ENCODE measurements at regions not wholly inside any gene's neighbourhood (a gene's known extent, or its start where the extent isn't known, plus 50 kb on each side); places are given as distances from the start of the nearest gene placed in this dataset.
"Not testable (repeated sequence)": the region's sequence is repeated elsewhere in the genome, so short reads cannot be mapped to it uniquely, and the experiment has no call there.

GRCh38 chr14:89078021-89078795 lies 253.8 kb downstream of the TTC8 start:
- DNase-seq = no peak

GRCh38 chr14:89085231-89085731 lies 260.8 kb downstream of the TTC8 start:
- DNase-seq = no peak

- no peak for DNase-seq
Observed at GRCh38 chr14:89085737-89086382, 261.4 kb downstream of the TTC8 start.

- no peak for DNase-seq
Observed at GRCh38 chr14:89088530-89088929, 264.1 kb downstream of the TTC8 start.

DNA sequence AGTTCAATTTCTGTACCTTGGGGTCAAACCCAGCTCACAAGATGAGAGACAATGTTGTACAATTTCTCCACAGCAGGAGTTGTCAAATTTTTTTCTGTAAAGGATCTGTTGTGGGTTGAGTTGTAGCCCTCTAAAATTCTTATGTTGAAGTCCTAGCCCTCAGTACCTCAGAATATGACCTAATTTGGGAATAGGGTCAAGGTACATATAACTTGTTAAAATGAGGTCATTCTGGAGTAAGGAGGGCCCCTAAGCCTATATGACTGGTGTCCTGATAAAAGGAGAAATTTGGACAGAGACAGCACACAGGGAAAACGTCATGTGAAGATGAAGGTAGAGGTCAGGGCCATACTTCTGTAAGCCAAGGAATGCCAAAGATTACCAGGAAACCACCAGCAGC lies 264.9 kb downstream of the TTC8 start:
- DNase-seq = no peak

GRCh38 chr14:89091781-89092180 lies 267.3 kb downstream of the TTC8 start:
- DNase-seq = no peak

DNA sequence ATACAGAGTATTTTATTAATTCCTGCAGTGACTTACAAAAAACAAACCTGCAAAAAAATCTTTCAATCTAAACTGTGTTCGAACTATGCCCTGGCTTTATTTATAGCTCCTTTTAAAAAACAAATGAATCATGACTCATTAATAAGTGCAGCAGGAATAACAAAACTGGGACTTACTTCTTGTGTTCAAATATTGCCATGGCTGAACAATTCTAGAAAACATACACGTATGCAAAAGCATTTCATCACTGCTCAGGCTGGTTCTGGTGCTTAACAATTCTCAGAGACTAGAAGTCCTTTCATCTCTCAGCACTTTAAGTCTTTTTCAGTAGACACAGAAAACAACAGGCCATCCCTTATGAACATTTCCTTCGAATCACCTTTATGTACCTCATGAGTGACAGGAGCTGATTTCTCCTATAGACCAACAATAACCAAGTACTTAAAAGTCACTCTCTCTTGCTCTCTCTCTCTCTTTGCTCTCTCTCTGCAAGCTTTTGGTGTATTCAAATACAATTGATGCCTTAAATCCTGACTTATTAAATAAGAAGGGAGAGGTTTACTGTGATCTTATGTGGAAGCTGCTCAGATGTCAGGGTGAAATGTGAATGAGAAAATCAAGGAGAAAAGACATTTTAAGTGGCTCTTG lies 268.8 kb downstream of the TTC8 start:
- no peak for DNase-seq

DNA sequence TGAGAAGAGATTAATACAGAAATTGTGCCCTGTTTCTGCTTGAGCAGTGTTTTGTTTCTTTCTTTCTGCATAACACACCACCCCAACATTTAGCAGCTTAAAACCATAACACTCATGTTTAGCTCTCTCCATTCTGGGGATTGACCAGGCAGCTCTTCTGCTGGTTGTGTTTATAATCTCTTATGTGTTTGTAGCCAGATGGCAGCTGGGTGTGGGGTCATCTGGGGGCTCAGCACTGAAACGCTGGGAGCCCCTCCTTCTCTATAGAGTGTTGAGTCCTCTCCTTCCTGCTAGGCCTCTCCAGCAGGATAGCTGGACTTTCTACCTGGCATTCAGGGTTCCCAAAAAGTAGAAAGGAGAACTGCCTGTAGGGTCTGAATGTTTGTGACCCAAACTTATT lies 270.6 kb downstream of the TTC8 start:
- no peak for DNase-seq

DNA sequence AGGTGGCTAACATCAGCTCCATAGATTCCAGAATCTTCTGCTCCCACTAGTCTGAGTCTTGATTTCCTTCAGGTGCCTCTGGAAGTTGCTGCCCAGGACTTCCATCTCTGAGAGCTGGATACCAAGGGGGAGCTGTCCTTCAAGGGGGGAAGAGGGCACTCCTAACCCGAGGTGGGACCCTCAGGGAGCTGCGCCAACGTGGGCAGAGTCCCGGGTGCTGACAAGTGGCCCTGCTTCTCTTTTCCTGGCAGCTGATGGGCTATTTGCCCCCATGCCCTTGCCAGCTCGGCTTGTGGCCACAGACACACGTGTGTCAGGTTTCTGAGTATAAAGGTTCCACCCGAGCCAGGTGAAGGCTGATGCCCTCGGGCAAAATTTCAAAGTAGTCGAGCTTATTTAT lies 272.5 kb downstream of the TTC8 start:
- DNase-seq = peak; percentile 10

- DNase-seq = no peak
Observed at GRCh38 chr14:89098254-89098653, 273.8 kb downstream of the TTC8 start.

DNA sequence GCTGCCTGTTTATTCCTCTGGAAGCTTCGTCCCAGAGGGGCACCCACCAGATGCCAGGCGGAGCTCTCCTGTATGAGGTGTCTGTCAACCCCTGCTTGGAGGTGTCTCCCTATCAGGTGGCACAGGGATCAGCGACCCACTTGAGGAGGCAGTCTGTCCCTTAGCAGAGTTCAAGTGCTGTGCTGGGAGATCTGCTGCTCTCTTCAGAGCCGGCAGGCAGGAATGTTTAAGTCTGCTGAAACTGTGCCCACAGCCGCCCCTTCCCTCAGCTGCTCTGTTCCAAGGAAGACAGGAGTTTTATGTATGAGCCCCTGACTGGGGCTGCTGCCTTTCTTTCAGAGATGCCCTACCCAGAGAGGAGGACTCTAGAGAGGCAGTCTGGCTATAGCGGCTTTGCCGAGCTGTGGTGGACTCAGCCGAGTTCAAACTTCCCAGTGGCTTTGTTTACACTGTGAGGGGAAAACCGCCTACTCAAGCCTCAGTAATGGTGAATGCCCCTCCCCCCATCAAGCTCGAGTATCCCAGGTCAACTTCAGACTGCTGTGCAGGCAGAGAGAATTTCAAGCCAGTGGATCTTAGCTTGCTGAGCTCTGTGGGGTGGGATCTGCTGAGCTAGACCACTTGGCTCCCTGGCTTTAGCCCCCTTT lies 279.8 kb downstream of the TTC8 start:
- DNase-seq = not testable (repeated sequence)

DNA sequence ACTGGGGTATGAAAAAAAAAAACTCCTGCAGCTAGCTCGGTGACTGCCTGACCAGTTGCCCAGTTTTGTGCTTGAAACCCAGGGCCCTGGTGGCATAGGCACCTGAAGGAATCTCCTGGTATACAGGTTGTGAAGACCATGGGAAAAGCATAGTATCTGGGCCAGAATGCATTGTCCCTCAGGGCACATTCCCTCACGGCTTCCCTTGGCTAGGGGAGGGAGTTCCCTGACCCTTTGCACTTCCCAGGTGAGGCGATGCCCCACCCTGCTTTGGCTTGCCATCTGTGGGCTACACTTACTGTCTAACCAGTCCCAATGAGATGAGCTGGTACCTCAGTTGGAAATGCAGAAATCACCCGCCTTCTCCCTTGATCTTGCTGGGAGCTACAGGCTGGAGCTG lies 280.4 kb downstream of the TTC8 start:
- DNase-seq = not testable (repeated sequence)

Measured in NCI-H146 (cell line).